ENCODE measurements at regions not wholly inside any gene's neighbourhood (a gene's known extent, or its start where the extent isn't known, plus 50 kb on each side); places are given as distances from the start of the nearest gene placed in this dataset.

DNA sequence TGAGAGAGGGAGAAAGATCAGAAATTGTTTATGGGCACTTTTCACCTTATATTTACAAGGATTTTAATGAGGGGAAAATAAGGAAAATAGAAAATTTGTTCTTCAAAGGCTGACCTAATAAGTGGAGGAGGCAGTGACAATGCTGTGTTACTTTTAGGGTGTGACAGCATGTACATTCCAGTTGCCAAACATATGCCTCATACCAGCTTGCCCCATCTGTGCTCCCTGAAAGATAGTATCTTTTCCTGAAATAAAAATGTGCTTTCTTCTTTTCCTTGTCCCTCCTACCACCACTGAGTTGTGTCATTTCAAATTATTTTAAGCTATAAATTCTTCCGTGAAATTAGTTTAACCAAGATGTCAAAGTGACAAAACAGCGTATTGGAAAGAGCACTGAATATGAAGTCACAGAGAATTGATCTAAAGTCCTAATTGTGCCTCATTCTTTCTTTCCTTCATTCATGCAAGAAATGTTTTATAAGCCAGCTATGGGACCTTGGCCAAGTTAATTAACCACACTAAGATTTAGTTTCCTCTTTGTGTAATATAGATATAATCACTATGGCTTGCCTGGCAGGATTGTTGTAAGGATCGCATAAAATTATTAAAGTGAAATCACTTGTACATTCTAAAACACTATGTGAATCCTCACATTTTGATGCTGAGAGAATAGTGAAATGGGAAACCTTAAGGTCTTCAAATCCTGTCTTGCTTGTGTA is 1307.5 kb upstream of the TENM4 start:
- ChIA-PET CTCF (no interaction called here), POLR2A (no interaction called here)
- DNase-seq (ENCODE audit: low read depth, low spot score) (no peak), FAIRE-seq (no peak)
- H3K79me2 ChIP-seq (ENCODE audit: control insufficient read depth, insufficient read depth, low read length): no peaks in the 10 kb centered on the region
- intact Hi-C loops (cut with micrococcal nuclease) (no loop called here), dilution Hi-C loops (cut with MboI; ENCODE audit: extremely low pct_ligation_motif_present, low sequenced_read_pairs) (no loop called here)
- H3K27me3 ChIP-seq (ENCODE audit: control insufficient read depth in 2 of 2, insufficient read depth in 2 of 2, low read length in 2 of 2): no peaks in the 10 kb centered on the region
- BruUV-seq (replicated peaks): no TSS peak
- TF ChIP-seq EZH2 (IDR thresholded peaks at IDR 0.05; ENCODE audit: borderline replicate concordance, low read depth, low read length, severe bottlenecking) (no peak), GATA2 (IDR thresholded peaks at IDR 0.05; ENCODE audit: insufficient read depth, insufficient read length, low read depth, low read length) (no peak), MYC (IDR thresholded peaks at IDR 0.05; ENCODE audit: low read depth, low read length) (no peak), FOS (IDR thresholded peaks at IDR 0.05; ENCODE audit: borderline replicate concordance, insufficient read depth, low read length) (no peak), POLR2A (IDR thresholded peaks at IDR 0.05; ENCODE audit: low read depth, low read length) (no peak), JUN (IDR thresholded peaks at IDR 0.05; ENCODE audit: borderline replicate concordance, insufficient read depth, insufficient read length, low read depth) (no peak), POLR2AphosphoS5 (IDR thresholded peaks at IDR 0.05; ENCODE audit: insufficient read depth, low read depth, low read length) (no peak)
- TF ChIP-seq, protein P1, sequence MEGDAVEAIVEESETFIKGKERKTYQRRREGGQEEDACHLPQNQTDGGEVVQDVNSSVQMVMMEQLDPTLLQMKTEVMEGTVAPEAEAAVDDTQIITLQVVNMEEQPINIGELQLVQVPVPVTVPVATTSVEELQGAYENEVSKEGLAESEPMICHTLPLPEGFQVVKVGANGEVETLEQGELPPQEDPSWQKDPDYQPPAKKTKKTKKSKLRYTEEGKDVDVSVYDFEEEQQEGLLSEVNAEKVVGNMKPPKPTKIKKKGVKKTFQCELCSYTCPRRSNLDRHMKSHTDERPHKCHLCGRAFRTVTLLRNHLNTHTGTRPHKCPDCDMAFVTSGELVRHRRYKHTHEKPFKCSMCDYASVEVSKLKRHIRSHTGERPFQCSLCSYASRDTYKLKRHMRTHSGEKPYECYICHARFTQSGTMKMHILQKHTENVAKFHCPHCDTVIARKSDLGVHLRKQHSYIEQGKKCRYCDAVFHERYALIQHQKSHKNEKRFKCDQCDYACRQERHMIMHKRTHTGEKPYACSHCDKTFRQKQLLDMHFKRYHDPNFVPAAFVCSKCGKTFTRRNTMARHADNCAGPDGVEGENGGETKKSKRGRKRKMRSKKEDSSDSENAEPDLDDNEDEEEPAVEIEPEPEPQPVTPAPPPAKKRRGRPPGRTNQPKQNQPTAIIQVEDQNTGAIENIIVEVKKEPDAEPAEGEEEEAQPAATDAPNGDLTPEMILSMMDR (IDR thresholded peaks at IDR 0.05; ENCODE audit: extremely low read depth in 1 of 2, insufficient read depth in 1 of 2, low read depth in 1 of 2, low read length in 2 of 2): no peak
- TF ChIP-seq, protein P2, sequence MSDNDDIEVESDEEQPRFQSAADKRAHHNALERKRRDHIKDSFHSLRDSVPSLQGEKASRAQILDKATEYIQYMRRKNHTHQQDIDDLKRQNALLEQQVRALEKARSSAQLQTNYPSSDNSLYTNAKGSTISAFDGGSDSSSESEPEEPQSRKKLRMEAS (IDR thresholded peaks at IDR 0.05; ENCODE audit: insufficient read depth, insufficient read length): no peak
- H3K9ac ChIP-seq (replicated peaks; ENCODE audit: extremely low read depth, insufficient read depth, low read length): no peak overlapping the region
- no peaks in the 10 kb centered on the region for H3K36me3 ChIP-seq (ENCODE audit: control insufficient read depth in 2 of 2, extremely low read depth in 1 of 2, insufficient read depth in 2 of 2, low read length in 2 of 2)
- no peak overlapping the region for H2AFZ ChIP-seq (ENCODE audit: low read depth, low read length)
- H4K20me1 ChIP-seq (replicated peaks; ENCODE audit: control insufficient read depth, extremely low read depth, insufficient read depth, low read length): no peaks in the 10 kb centered on the region
- no peaks in the 10 kb centered on the region for H3K9me3 ChIP-seq (replicated peaks; ENCODE audit: control insufficient read depth, insufficient read depth, low read length)
- H3K9me1 ChIP-seq (replicated peaks; ENCODE audit: control insufficient read depth, extremely low read depth, insufficient read depth, low read length): no peaks in the 10 kb centered on the region
- H3K4me2 ChIP-seq (ENCODE audit: insufficient read depth, low read length): no peak overlapping the region
- H3K4me1 ChIP-seq (ENCODE audit: control insufficient read depth, extremely low read depth, insufficient read depth, low read length): no peaks in the 10 kb centered on the region
- no peak overlapping the region for H3K27ac ChIP-seq (ENCODE audit: insufficient read depth, low read depth, low read length)
- H3K4me3 ChIP-seq (replicated peaks in 1 of 3; ENCODE audit: insufficient read depth in 1 of 3, low read depth in 1 of 3, low read length in 3 of 3): no peak overlapping the region
